Naive B cell (primary cell): ENCODE measurements at regions not wholly inside any gene's neighbourhood (a gene's known extent, or its start where the extent isn't known, plus 50 kb on each side); places are given as distances from the start of the nearest gene placed in this dataset.
"Not testable (repeated sequence)": the region's sequence is repeated elsewhere in the genome, so short reads cannot be mapped to it uniquely, and the experiment has no call there.

ENCODE experiments used
- ATAC-seq, 2 donors: fragments of 150-1000 bp; cut with Tn5 transposase; 2 replicates each; pipeline ENCODE4 v1.10.0; 2021; ENCODE audit warnings: low read depth in 2 of 2, mild to moderate bottlenecking in 2 of 2, moderate library complexity in 2 of 2
- DNase-seq: peaks from one replicate; pipeline ENCODE4 v3.0.0; 2022
- H3K27ac Mint-ChIP-seq, 6 donors: one replicate each; pipeline ENCODE4 v1.8.0; 2020 to 2022; ENCODE audit warnings: mild to moderate bottlenecking in 6 of 6, mixed read lengths in 6 of 6, moderate library complexity in 5 of 6, inconsistent platforms in 2 of 6
- H3K27me3 Mint-ChIP-seq, 3 donors: one replicate each; pipeline ENCODE4 v1.8.0; 2021 to 2022; ENCODE audit warnings: mixed read lengths in 3 of 3, mild to moderate bottlenecking in 1 of 3
- H3K36me3 Mint-ChIP-seq, 2 donors: one replicate each; pipeline ENCODE4 v1.8.0; 2020 to 2022; ENCODE audit warnings: mixed read lengths in 2 of 2, inconsistent platforms in 1 of 2, mild to moderate bottlenecking in 1 of 2
- H3K4me1 Mint-ChIP-seq, 3 donors: one replicate each; pipeline ENCODE4 v1.8.0; 2020 to 2022; ENCODE audit warnings: mixed read lengths in 3 of 3, inconsistent platforms in 1 of 3, mild to moderate bottlenecking in 1 of 3, moderate library complexity in 1 of 3
- H3K4me3 Mint-ChIP-seq, 8 donors: one replicate each; pipeline ENCODE4 v1.8.0; 2020 to 2022; ENCODE audit warnings: mild to moderate bottlenecking in 8 of 8, mixed read lengths in 8 of 8, moderate library complexity in 8 of 8, inconsistent platforms in 2 of 8
- H3K9me3 Mint-ChIP-seq, 7 donors: one replicate each; pipeline ENCODE4 v1.8.0; 2020 to 2022; ENCODE audit warnings: mixed read lengths in 7 of 7, mild to moderate bottlenecking in 5 of 7, inconsistent platforms in 2 of 7, moderate library complexity in 1 of 7

DNA sequence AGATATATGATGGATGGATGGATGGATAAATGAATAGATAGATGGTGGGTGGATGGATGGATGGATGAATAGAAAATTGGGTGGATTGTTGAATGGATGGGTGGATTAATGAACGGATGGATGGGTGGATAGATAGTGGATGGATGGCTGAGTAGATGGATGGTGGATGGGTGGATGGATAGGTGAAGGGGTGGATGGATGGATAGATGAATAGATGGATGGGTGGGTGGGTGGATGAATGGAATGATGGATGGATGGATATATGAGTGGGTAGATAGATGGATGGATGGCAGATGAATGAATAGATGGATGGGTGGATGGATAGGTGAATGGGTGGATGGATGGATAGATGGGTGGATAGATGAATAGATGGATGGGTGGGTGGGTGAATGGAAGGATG lies 80.7 kb upstream of the NEDD9 start:
- no peak overlapping the region for H3K4me3 Mint-ChIP-seq
- H3K27ac Mint-ChIP-seq, result peak overlapping the region in 4 of 6 donors; percentile 24 to 95 (median 43)
- H3K36me3 Mint-ChIP-seq, result peaks cover 40 to 50% of the 10 kb centered on the region in 2 donors
- no peaks in the 10 kb centered on the region for H3K27me3 Mint-ChIP-seq
- H3K4me1 Mint-ChIP-seq, result peaks cover 47 to 60% (median 54%) of the 10 kb centered on the region in 3 donors
- peaks cover 0 to 8% (median 0%) of the 10 kb centered on the region in 7 donors for H3K9me3 Mint-ChIP-seq
- DNase-seq, result no peak
- no peak for ATAC-seq

DNA sequence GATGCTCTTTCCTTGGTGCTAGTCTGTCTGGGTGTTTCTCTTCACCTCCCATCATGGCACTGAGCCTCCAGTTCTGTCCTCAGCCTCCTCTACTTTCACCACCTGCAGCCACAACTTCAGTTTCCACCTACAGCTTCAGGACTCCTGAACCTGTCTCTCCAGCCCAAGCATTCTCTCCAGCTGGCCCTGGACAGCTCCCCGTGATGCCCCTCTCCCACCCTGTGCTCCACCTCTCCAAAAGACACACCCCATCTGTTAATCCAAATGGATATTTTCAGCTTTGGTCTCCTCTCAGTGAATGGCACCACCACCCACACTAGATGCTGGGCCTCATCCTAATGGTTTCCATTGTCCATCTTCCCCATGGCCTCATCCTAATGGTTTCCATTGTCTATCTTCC lies 79.5 kb upstream of the NEDD9 start:
- ATAC-seq, result no peak
- Mint-ChIP-seq H3K4me3 (peak overlapping the region in 2 of 8 donors; percentile 31 to 32), H3K27ac (peak overlapping the region in 5 of 6 donors; percentile 35 to 83 (median 66)), H3K27me3 (no peaks in the 10 kb centered on the region), H3K9me3 (peaks cover 0 to 8% (median 0%) of the 10 kb centered on the region in 7 donors), H3K36me3 (peaks cover 29 to 40% of the 10 kb centered on the region in 2 donors), H3K4me1 (peaks cover 48 to 60% (median 52%) of the 10 kb centered on the region in 3 donors)
- no peak for DNase-seq

DNA sequence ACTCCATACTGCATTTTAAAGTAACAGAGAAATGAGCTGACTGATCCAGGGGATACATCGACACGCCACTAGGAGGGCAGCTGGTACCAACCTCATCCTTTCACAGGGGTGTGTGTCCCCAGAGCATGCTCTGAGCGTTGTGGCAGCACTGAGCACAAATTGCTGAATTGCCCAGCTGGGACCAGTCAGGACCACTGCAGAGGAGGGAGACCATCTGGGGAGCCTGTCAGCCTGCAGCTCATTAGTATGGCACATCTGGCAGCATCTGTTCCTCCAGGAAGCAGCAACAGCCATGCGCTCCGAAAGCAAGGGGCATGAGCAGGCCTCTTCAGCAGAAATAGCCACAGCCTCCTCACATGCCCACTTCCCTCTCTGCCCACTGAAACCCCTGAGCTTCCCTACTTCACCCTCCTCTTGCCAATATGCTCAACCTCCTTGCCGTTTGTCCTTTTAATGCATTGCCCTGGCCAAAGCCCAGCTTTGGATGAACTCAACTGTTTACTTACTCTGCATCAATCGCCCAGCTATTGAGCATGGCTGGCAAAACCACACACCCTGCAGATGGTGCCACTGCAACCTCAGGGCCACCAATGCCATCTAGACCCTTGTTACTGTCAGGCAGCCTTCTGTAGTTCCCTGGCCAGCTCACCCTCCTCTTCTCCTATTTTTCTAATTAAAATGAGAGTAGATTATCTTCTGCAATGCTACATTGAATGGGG lies 77.6 kb upstream of the NEDD9 start:
- Mint-ChIP-seq H3K27me3 (no peaks in the 10 kb centered on the region), H3K9me3 (peaks cover 0 to 8% (median 1%) of the 10 kb centered on the region in 7 donors), H3K4me3 (peak overlapping the region in 1 of 8 donors; percentile 34), H3K4me1 (peaks cover 44 to 62% (median 49%) of the 10 kb centered on the region in 3 donors), H3K36me3 (peaks cover 32 to 36% of the 10 kb centered on the region in 2 donors), H3K27ac (peak overlapping the region in 5 of 6 donors; percentile 58 to 96 (median 72))
- DNase-seq, result no peak
- peak in 1 of 2 donors; percentile 25 for ATAC-seq

DNA sequence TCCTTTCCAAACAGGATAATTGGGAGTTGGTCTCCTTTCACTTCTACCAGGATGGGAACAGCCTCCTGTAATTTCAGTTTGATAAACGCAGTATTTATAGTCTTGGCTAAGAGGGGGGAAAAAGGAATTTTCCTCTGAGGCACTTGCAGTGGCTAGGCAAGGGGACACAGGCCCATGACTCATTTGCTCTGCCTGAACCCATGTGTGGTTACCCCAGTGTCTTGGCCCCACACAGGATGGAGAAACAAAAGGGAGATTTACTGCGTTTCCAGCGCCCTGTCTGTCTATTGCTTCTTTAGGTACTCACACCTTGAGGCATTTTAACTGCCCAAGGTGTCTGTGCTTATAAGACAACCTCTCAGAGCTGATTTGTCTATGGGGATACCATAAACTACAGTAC lies 74.8 kb upstream of the NEDD9 start:
- DNase-seq (no peak), ATAC-seq (no peak)
- Mint-ChIP-seq H3K4me1 (peaks cover 38 to 59% (median 54%) of the 10 kb centered on the region in 3 donors), H3K4me3 (no peak overlapping the region), H3K27me3 (no peaks in the 10 kb centered on the region), H3K36me3 (peaks cover 30 to 42% of the 10 kb centered on the region in 2 donors), H3K27ac (peak overlapping the region in 4 of 6 donors; percentile 67 to 92 (median 80)), H3K9me3 (peaks cover 0 to 10% (median 3%) of the 10 kb centered on the region in 7 donors)

DNA sequence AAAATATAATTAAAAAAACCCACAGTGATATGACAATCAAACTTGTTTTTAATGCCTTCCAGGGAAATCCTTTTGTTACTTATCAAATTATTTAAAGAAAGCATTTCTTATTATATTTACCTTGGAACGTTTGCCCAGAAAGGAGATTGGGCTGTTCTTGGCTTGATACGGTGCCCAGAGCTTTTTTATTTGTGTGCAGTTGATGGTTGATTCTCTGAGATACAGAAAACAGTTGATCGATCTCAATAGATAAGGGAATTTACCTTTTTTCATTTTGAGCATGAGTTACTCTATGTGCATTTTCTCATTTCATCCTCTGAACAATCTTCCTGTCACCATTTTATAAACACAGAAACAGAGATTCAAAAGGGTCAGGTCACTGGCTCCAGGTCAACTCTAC lies 72.5 kb upstream of the NEDD9 start:
- peaks cover 25 to 58% (median 48%) of the 10 kb centered on the region in 3 donors for H3K4me1 Mint-ChIP-seq
- DNase-seq (no peak), ATAC-seq (no peak)
- H3K4me3 Mint-ChIP-seq, result no peak overlapping the region
- no peaks in the 10 kb centered on the region for H3K27me3 Mint-ChIP-seq
- peaks cover 45 to 56% of the 10 kb centered on the region in 2 donors for H3K36me3 Mint-ChIP-seq
- H3K27ac Mint-ChIP-seq, result peak overlapping the region in 2 of 6 donors; percentile 39 to 40
- H3K9me3 Mint-ChIP-seq, result peaks cover 0 to 21% (median 9%) of the 10 kb centered on the region in 7 donors

DNA sequence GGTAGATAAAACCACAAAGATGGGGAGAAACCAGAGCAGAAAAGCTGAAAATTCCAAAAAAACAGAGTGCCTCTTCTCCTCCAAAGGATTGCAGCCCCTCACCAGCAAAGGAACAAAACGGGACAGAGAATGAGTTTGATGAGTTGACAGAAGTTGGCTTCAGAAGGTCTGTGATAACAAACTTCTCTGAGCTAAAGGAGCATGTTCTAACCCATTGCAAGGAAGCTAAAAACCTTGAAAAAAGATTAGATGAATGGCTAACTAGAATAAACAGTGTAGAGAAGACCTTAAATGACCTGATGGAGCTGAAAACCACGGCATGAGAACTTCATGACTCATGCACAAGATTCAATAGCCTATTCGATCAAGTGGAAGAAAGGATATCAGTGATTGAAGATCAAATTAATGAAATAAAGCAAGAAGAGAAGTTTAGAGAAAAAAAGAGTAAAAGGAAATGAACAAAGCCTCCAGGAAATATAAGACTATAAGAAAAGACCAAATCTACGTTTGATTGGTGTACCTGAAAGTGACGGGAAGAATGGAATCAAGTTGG lies 67.5 kb upstream of the NEDD9 start:
- H3K4me3 Mint-ChIP-seq, result peak overlapping the region in 2 of 8 donors; percentile 43 to 77
- peak overlapping the region in 5 of 6 donors; percentile 0 to 88 (median 60) for H3K27ac Mint-ChIP-seq
- DNase-seq, H3K27me3 Mint-ChIP-seq, ATAC-seq: not testable (repeated sequence)
- peaks cover 7 to 20% (median 9%) of the 10 kb centered on the region in 7 donors for H3K9me3 Mint-ChIP-seq
- H3K36me3 Mint-ChIP-seq, result peaks cover 57 to 63% of the 10 kb centered on the region in 2 donors
- H3K4me1 Mint-ChIP-seq, result peaks cover 27 to 69% (median 62%) of the 10 kb centered on the region in 3 donors

DNA sequence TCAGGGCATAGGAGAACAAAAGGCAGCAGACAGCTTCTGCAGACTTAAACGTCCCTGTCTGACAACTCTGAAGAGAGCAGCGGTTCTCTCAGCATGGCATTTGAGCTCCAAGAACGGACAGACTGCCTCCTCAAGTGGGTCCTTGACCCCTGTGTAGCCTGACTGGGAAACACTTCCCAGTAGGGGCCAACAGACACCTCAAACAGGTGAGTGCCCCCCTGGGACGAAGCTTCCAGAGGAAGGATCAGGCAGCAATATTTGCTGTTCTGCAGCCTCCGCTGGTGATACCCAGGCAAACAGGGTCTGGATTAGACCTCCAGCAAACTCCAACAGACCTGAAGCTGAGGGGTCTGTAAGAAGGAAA lies 66.9 kb upstream of the NEDD9 start:
- not testable (repeated sequence) for H3K27me3 Mint-ChIP-seq, DNase-seq, ATAC-seq
- Mint-ChIP-seq H3K9me3 (peaks cover 5 to 14% (median 7%) of the 10 kb centered on the region in 7 donors), H3K27ac (peak overlapping the region in 4 of 6 donors; percentile 21 to 87 (median 64)), H3K4me3 (peak overlapping the region in 1 of 8 donors; percentile 77), H3K36me3 (peaks cover 61 to 63% of the 10 kb centered on the region in 2 donors), H3K4me1 (peaks cover 27 to 74% (median 64%) of the 10 kb centered on the region in 3 donors)

DNA sequence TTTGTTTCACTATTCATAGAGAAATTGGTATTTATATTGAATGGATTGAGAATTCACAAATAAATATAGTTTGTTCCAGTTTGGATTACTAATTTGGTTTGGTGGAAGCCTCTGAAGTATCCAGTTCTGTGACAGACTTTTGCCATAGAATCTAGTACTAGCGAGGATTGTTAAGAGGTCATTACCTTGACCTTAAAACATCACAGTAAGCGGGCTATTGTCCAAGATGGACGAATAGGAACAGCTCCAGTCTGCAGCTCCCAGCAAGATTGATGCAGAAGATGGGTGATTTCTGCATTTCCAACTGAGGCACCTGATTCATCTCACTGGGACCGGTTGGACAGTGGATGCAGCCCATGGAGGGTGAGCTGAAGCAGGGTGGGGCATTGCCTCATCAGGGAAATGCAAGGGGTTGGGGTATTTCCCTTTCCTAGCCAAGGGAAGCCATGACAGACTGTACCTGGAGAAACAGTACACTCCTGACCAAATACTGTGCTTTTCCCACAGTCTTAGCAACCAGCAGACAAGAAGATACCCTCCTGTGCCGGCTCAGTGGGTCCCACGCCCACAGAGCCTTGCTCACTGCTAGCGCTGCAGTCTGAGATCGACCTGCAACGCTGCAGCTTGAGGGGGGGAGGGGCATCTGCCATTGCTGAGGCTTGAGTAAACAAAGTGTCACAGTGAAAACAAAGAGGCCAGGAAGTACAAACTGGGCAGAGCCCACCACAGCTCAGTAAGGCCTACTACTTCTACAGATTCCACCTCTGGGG lies 66.4 kb upstream of the NEDD9 start:
- H3K27me3 Mint-ChIP-seq, result no peaks in the 10 kb centered on the region
- peak overlapping the region in 1 of 8 donors; percentile 25 for H3K4me3 Mint-ChIP-seq
- H3K36me3 Mint-ChIP-seq, result peaks cover 57 to 68% of the 10 kb centered on the region in 2 donors
- H3K4me1 Mint-ChIP-seq, result peaks cover 27 to 75% (median 64%) of the 10 kb centered on the region in 3 donors
- DNase-seq, result no peak
- H3K9me3 Mint-ChIP-seq, result peaks cover 5 to 13% (median 7%) of the 10 kb centered on the region in 7 donors
- no peak for ATAC-seq
- peak overlapping the region in 4 of 6 donors; percentile 34 to 75 (median 54) for H3K27ac Mint-ChIP-seq

DNA sequence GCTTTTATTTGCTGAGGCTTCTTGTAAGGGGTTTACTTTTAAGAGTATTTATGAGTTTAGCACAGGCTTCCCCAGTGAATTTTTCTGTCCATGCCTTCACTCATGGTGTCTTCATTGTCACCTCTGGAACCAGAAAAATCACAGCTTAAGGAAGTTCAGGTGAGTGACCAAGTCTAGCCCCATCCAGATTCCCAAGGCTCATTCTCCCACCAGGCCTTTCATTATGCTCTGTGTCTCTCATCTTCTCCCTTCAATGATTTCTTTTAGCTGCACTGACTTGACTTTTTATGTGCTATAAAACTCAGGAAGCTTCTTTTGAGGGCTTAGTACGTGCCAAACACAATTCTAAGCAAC lies 64.9 kb upstream of the NEDD9 start:
- Mint-ChIP-seq H3K27ac (peak overlapping the region in 3 of 6 donors; percentile 9 to 47 (median 47)), H3K4me1 (peaks cover 26 to 66% (median 55%) of the 10 kb centered on the region in 3 donors), H3K4me3 (no peak overlapping the region), H3K36me3 (peaks cover 54 to 63% of the 10 kb centered on the region in 2 donors), H3K9me3 (peaks cover 5 to 13% (median 7%) of the 10 kb centered on the region in 7 donors), H3K27me3 (no peaks in the 10 kb centered on the region)
- ATAC-seq (no peak), DNase-seq (no peak)

DNA sequence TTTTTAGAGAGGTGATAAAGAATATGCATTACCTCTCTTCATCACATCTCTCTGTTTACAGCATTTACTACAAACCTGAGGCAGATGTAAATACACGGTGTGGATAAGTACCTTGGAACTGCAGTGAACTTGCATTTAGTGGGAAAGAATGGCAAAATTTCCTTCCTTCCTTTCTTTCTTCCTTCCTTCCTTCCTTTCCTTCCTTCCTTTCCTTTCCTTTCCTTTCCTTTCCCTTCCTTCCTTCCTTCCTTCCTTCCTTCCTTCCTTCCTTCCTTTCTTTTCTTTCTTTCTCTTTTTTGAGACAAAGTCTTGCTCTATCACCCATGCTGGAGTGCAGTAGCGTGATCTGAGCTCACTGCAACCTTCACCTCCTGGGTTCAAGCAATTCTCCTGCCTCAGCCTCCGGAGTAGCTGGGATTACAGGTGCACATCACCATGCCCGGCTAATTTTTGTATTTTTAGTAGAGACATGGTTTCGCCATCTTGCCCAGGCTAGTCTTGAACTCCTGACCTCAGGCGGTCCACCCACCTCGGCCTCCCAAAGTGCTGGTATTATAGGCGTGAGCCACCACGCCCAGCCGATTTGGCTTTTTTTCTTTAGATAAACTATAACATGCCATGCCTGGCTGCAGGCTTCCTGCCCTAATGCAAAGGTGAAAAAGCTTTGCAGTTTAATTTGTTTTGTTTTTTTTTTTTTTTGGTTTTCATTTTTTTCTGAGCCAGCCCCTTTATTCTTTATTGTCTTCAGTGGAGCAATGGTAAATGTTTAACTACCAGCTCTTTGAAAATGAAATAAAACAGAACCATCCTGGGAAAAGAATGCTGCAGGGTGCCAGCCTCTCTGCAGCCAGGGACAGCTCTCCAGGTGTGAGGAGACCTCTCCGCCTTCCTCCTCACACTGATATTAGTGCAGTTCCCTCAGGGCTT lies 64.2 kb upstream of the NEDD9 start:
- Mint-ChIP-seq H3K9me3 (peaks cover 5 to 11% (median 7%) of the 10 kb centered on the region in 7 donors), H3K36me3 (peaks cover 51 to 59% of the 10 kb centered on the region in 2 donors), H3K4me3 (no peak overlapping the region), H3K27me3 (no peaks in the 10 kb centered on the region), H3K4me1 (peaks cover 24 to 61% (median 51%) of the 10 kb centered on the region in 3 donors), H3K27ac (peak overlapping the region in 3 of 6 donors; percentile 11 to 62 (median 47))
- DNase-seq (no peak), ATAC-seq (no peak)

DNA sequence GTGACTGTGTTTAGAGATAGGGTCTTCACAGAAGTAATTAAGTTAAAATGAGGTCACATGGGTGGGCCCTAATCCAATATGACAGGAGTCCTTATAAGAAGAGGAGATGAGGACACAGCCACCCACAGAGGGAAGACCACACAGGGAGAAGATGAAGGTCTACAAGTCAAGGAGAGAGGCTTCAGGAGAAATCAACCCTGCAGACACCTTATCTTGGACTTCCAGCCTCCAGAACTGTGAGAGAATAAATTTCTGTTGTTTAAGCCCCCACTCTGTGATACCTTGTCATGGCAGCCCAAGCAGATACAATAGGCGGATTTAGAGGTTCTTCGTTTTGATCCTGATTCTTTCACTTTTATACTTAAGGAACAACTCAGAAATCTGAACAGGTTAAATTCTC lies 63.5 kb upstream of the NEDD9 start:
- peaks cover 20 to 54% (median 47%) of the 10 kb centered on the region in 3 donors for H3K4me1 Mint-ChIP-seq

DNA sequence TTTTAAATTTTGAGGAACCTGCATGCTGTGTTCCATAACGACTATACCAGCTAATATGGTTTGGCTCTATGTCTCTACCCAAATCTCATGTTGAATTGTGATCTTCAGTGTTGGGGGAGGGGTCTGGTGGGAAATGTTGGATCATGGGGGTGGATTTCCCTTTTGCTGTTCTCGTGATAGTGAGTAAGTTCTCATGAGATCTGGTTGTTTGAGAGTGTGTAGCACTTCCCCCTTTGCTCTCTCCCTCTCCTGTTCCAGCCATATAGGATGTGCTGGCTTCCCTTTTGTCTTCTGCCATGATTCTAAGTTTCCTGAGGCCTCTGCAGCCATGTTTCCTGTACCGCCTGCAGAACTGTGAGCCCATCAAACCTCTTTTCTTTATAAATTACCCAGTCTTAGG lies 61.8 kb upstream of the NEDD9 start:
- DNase-seq (no peak), ATAC-seq (no peak)
- peaks cover 0 to 7% (median 0%) of the 10 kb centered on the region in 7 donors for H3K9me3 Mint-ChIP-seq
- peaks cover 15 to 38% (median 34%) of the 10 kb centered on the region in 3 donors for H3K4me1 Mint-ChIP-seq
- H3K4me3 Mint-ChIP-seq, result no peak overlapping the region
- peaks cover 36 to 45% of the 10 kb centered on the region in 2 donors for H3K36me3 Mint-ChIP-seq
- H3K27ac Mint-ChIP-seq, result peak overlapping the region in 1 of 6 donors; percentile 81
- no peaks in the 10 kb centered on the region for H3K27me3 Mint-ChIP-seq

More for the DNA sequence above, 63.5 kb upstream of the NEDD9 start:
- no peak for DNase-seq
- Mint-ChIP-seq H3K27me3 (no peaks in the 10 kb centered on the region), H3K4me3 (no peak overlapping the region), H3K27ac (peak overlapping the region in 1 of 6 donors; percentile 57), H3K9me3 (peaks cover 0 to 7% (median 6%) of the 10 kb centered on the region in 7 donors), H3K36me3 (peaks cover 46 to 53% of the 10 kb centered on the region in 2 donors)
- no peak for ATAC-seq
